HCT116 (cell line): ENCODE measurements at regions not wholly inside any gene's neighbourhood (a gene's known extent, or its start where the extent isn't known, plus 50 kb on each side); places are given as distances from the start of the nearest gene placed in this dataset.

Experiments
- ATAC-seq: fragments of 200-7000 bp; cut with Tn5 transposase; 2 replicates; pipeline ENCODE4 v1.9.1; 2020; ENCODE audit warnings: mild to moderate bottlenecking, moderate library complexity
- BruUV-seq: library from RNA; stranded (reverse); fragments of 400-500 nt; replicated peaks from 2 replicates; lab custom pipeline; 2021; lab: Mats Ljungman, UMichigan
- CTCF ChIA-PET: fragments of 300-600 bp; sonication (Branson Sonifier 250); formaldehyde crosslinking; loops from one replicate; lab custom pipeline; 2021; ENCODE audit warnings: antibody characterized with exemption; lab: Charles Lee
- POLR2A ChIA-PET: fragments of 300-600, 350-600 bp; sonication (Branson Sonifier 250); formaldehyde crosslinking; loops from one replicate; lab custom pipeline; 2021; ENCODE audit warnings: antibody characterized with exemption; lab: Charles Lee
- RAD21 ChIA-PET, 2 experiments: fragments of 300-600 bp; sonication (Branson Sonifier 250); formaldehyde crosslinking; loops; one replicate each; lab custom pipeline; 2023; ENCODE audit warnings: low total read pairs in 2 of 2; ENCODE audit not compliant: uncharacterized antibody in 2 of 2, unreplicated experiment in 2 of 2, low non-redundant PET in 1 of 2; lab: Charles Lee
- DNase-seq: peaks from one replicate; pipeline ENCODE4 v3.0.0-alpha.2; 2010; ENCODE audit warnings: low read depth, low spot score
- H2AFZ ChIP-seq: fragments of 200-600 bp; shearing (Covaris generic), sonication (generic); 2 replicates; pipeline ENCODE4 v1.6.1; 2017; ENCODE audit warnings: low read depth, mixed run types, mixed read lengths, antibody characterized with exemption, low read length; ENCODE audit not compliant: poor library complexity, severe bottlenecking
- H3K27ac ChIP-seq: 2 replicates; pipeline ENCODE4 v1.5.1; 2012; ENCODE audit warnings: low read depth, low read length
- H3K27me3 ChIP-seq: fragments of 200-600 bp; sonication (generic); 2 replicates; pipeline ENCODE4 v1.6.1; 2016; ENCODE audit warnings: mixed run types, low read length, mixed read lengths; ENCODE audit not compliant: insufficient read depth
- H3K36me3 ChIP-seq, 2 experiments: fragments of 200-500 bp in 1 of 2; fragments of 200-600 bp in 1 of 2; sonication (Bioruptor generic) in 1 of 2; sonication (generic) in 1 of 2; 2 replicates each; pipeline versions ENCODE4 v1.5.1 to v1.6.1; 2014 to 2016; ENCODE audit warnings: low read length in 2 of 2, inconsistent platforms in 1 of 2, mixed read lengths in 1 of 2, mixed run types in 1 of 2; ENCODE audit not compliant: insufficient read depth in 2 of 2, control insufficient read depth in 1 of 2
- H3K4me1 ChIP-seq, 2 experiments: fragments of 200-600 bp in 1 of 2; sonication (generic) in 1 of 2; 2 replicates each; pipeline versions ENCODE4 v1.5.1 to v1.6.1; 2012 to 2017; ENCODE audit warnings: low read length in 2 of 2, inconsistent platforms in 1 of 2, mild to moderate bottlenecking in 1 of 2, mixed read lengths in 1 of 2, mixed run types in 1 of 2, moderate library complexity in 1 of 2; ENCODE audit not compliant: insufficient read depth in 2 of 2, control insufficient read depth in 1 of 2
- H3K4me2 ChIP-seq: fragments of 200-600 bp; sonication (generic); 2 replicates; pipeline ENCODE4 v1.6.1; 2017; ENCODE audit warnings: mixed run types, low read length, mixed read lengths
- H3K4me3 ChIP-seq, 2 experiments: fragments of 200-600 bp in 1 of 2; sonication (generic) in 1 of 2; replicated peaks in 1 of 2; 2 replicates each; pipeline ENCODE4 v1.5.1; 2011 to 2016; ENCODE audit warnings: low read length in 2 of 2, control low read depth in 1 of 2, low read depth in 1 of 2, mild to moderate bottlenecking in 1 of 2, mixed read lengths in 1 of 2, mixed run types in 1 of 2
- H3K79me2 ChIP-seq: fragments of 200-600 bp; sonication (generic); 2 replicates; pipeline ENCODE4 v1.6.1; 2017; ENCODE audit warnings: mild to moderate bottlenecking, mixed run types, low read length, moderate library complexity, mixed read lengths; ENCODE audit not compliant: insufficient read depth
- H3K9ac ChIP-seq: fragments of 200-600 bp; sonication (generic); 2 replicates; pipeline ENCODE4 v1.6.1; 2016; ENCODE audit warnings: low read length, mixed read lengths
- H3K9me2 ChIP-seq: fragments of 200-600 bp; sonication (generic), shearing (Covaris generic); 2 replicates; pipeline ENCODE4 v1.6.1; 2017; ENCODE audit warnings: mixed run types, mild to moderate bottlenecking, moderate library complexity; ENCODE audit not compliant: insufficient read depth
- H3K9me3 ChIP-seq, 2 experiments: fragments of 200-500 bp in 1 of 2; fragments of 200-600 bp in 1 of 2; sonication (Bioruptor generic) in 1 of 2; sonication (generic) in 1 of 2; 2 replicates each; pipeline ENCODE4 v1.6.1; 2014 to 2017; ENCODE audit warnings: low read length in 2 of 2, mixed read lengths in 2 of 2, inconsistent platforms in 1 of 2, low read depth in 1 of 2, mild to moderate bottlenecking in 1 of 2, mixed run types in 1 of 2, moderate library complexity in 1 of 2; ENCODE audit not compliant: control insufficient read depth in 1 of 2, insufficient read depth in 1 of 2
- H4K20me1 ChIP-seq: fragments of 200-600 bp; sonication (generic), shearing (Covaris generic); 2 replicates; pipeline ENCODE4 v1.6.1; 2017; ENCODE audit warnings: mixed run types, mild to moderate bottlenecking, moderate library complexity; ENCODE audit not compliant: insufficient read depth
- ATF3 ChIP-seq: IDR thresholded peaks from 2 replicates; pipeline ENCODE4 v1.6.1; 2012
- CBX3 ChIP-seq: IDR thresholded peaks from 2 replicates; pipeline ENCODE4 v1.6.1; 2012; ENCODE audit warnings: low read depth
- CEBPB ChIP-seq: IDR thresholded peaks from 2 replicates; pipeline ENCODE4 v1.6.1; 2012; ENCODE audit warnings: low read depth
- EGR1 ChIP-seq: IDR thresholded peaks from 2 replicates; pipeline ENCODE4 v1.6.1; 2012; ENCODE audit warnings: low read depth
- ELF1 ChIP-seq: IDR thresholded peaks from 2 replicates; pipeline ENCODE4 v1.6.1; 2012; ENCODE audit warnings: low read depth, borderline replicate concordance
- EZH2 ChIP-seq: fragments of 200-600 bp; sonication (generic); IDR thresholded peaks from 2 replicates; pipeline ENCODE4 v1.6.1; 2017; ENCODE audit warnings: antibody characterized with exemption, mixed run types
- JUND ChIP-seq: IDR thresholded peaks from 2 replicates; pipeline ENCODE4 v1.6.1; 2012
- MAX ChIP-seq: IDR thresholded peaks from 2 replicates; pipeline ENCODE4 v1.6.1; 2012
- POLR2A ChIP-seq: IDR thresholded peaks from 2 replicates; pipeline ENCODE4 v1.7.0; 2011; ENCODE audit warnings: borderline replicate concordance; ENCODE audit not compliant: insufficient read depth, insufficient read length; ENCODE audit errors: extremely low read depth
- POLR2AphosphoS5 ChIP-seq: IDR thresholded peaks from 2 replicates; pipeline ENCODE4 v1.6.1; 2011; ENCODE audit warnings: mild to moderate bottlenecking, low read depth, low read length, moderate library complexity
- REST ChIP-seq: IDR thresholded peaks from 2 replicates; pipeline ENCODE4 v1.6.1; 2012; ENCODE audit warnings: low read depth
- SIN3A ChIP-seq: IDR thresholded peaks from 2 replicates; pipeline ENCODE4 v1.6.1; 2012; ENCODE audit warnings: low read depth
- SP1 ChIP-seq: IDR thresholded peaks from 2 replicates; pipeline ENCODE4 v1.6.1; 2012; ENCODE audit warnings: low read depth
- SRF ChIP-seq: IDR thresholded peaks from 2 replicates; pipeline ENCODE4 v1.6.1; 2012; ENCODE audit warnings: low read depth
- TCF7L2 ChIP-seq: IDR thresholded peaks from 2 replicates; pipeline ENCODE4 v1.7.0; 2011; ENCODE audit warnings: borderline replicate concordance, inconsistent platforms; ENCODE audit not compliant: insufficient read depth, insufficient read length; ENCODE audit errors: extremely low read depth
- ZBTB33 ChIP-seq: IDR thresholded peaks from 2 replicates; pipeline ENCODE4 v1.6.1; 2011; ENCODE audit warnings: mild to moderate bottlenecking, low read length, moderate library complexity; ENCODE audit not compliant: insufficient replicate concordance; ENCODE audit errors: extremely low read depth
- ZFX ChIP-seq: fragments of 450-650 bp; IDR thresholded peaks from 2 replicates; pipeline ENCODE4 v1.6.1; 2017
- ZNF274 ChIP-seq: fragments of 200-500 bp; sonication (Bioruptor generic); IDR thresholded peaks from 2 replicates; pipeline ENCODE4 v1.6.1; 2014; ENCODE audit warnings: mild to moderate bottlenecking, low read depth, low read length, inconsistent platforms
- intact Hi-C: fragments of 100-400 bp; cut with micrococcal nuclease; formaldehyde crosslinking; loops from 2 replicates; pipeline ENCODE4 v1.10.0; 2022

- TF ChIP-seq ZBTB33, result no peak
- TF ChIP-seq POLR2A, result no peak
- TF ChIP-seq ZNF274, result no peak
- no peak for TF ChIP-seq SRF
Observed at GRCh38 chr4:187139141-187139540, 415.5 kb upstream of the FAT1 start (continued).

DNA sequence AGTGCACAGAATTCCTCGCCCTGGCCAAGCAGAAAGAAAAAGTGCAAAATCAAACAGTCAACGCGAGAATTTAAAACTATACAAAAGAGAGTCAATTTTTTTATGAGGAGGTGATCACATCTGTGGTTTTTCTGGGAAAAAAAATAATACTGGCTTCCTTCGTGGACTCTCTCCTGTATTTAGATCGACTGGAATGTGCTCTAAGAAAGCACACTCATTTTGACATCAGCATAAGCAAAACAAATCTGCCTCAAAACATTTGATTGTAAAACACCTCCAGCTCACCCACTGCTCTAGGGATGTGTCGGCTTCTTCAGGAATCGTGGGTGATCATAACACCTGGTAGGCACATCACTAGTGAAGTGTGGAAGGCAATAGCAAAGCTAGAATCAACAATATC lies 417.4 kb upstream of the FAT1 start:
- Histone ChIP-seq H3K4me3 (no peak overlapping the region), H3K79me2 (no peaks in the 10 kb centered on the region), H3K9me2 (no peaks in the 10 kb centered on the region), H4K20me1 (no peaks in the 10 kb centered on the region), H3K27me3 (no peaks in the 10 kb centered on the region), H2AFZ (no peak overlapping the region), H3K4me1 (no peaks in the 10 kb centered on the region), H3K27ac (no peak overlapping the region), H3K9ac (no peak overlapping the region), H3K4me2 (no peak overlapping the region), H3K36me3 (no peaks in the 10 kb centered on the region), H3K9me3 (no peaks in the 10 kb centered on the region)
- ChIA-PET CTCF (no interaction called here), POLR2A (no interaction called here), RAD21 (no interaction called here)
- TF ChIP-seq SP1 (no peak), REST (no peak), SIN3A (no peak), EGR1 (no peak), JUND (no peak), ZBTB33 (no peak), POLR2AphosphoS5 (no peak), ELF1 (no peak), EZH2 (no peak), CBX3 (no peak), POLR2A (no peak), ZNF274 (no peak), ZFX (no peak), CEBPB (no peak), MAX (no peak), TCF7L2 (no peak), ATF3 (no peak), SRF (no peak)
- intact Hi-C loops, result no loop called here
- no TSS peak for BruUV-seq
- DNase-seq (no peak), ATAC-seq (no peak)
